H9 (cell line): ENCODE measurements at regions not wholly inside any gene's neighbourhood (a gene's known extent, or its start where the extent isn't known, plus 50 kb on each side); places are given as distances from the start of the nearest gene placed in this dataset.

Experiments
- DNase-seq: peaks from one replicate; pipeline ENCODE4 v3.0.0-alpha.2; 2017
- H2AFZ ChIP-seq: one replicate; pipeline ENCODE4 v1.6.1; 2013; ENCODE audit warnings: mild to moderate bottlenecking, low read length, control low read depth, moderate library complexity
- H2AK5ac ChIP-seq: 2 replicates; pipeline ENCODE4 v1.6.1; 2013; ENCODE audit warnings: low read length, control low read depth, mixed read lengths; ENCODE audit not compliant: insufficient read length
- H2BK120ac ChIP-seq: one replicate; pipeline ENCODE4 v1.6.1; 2013; ENCODE audit warnings: low read depth, mild to moderate bottlenecking, low read length, control low read depth, inconsistent platforms; ENCODE audit not compliant: poor library complexity, severe bottlenecking
- H2BK12ac ChIP-seq: 2 replicates; pipeline ENCODE4 v1.6.1; 2013; ENCODE audit warnings: low read length, control low read depth, mixed read lengths, low read depth; ENCODE audit not compliant: insufficient read length
- H2BK15ac ChIP-seq: 2 replicates; pipeline ENCODE4 v1.6.1; 2013; ENCODE audit warnings: low read depth, low read length, control low read depth
- H2BK20ac ChIP-seq: one replicate; pipeline ENCODE4 v1.6.1; 2013; ENCODE audit warnings: low read depth, mild to moderate bottlenecking, low read length, control low read depth, inconsistent platforms; ENCODE audit not compliant: poor library complexity, severe bottlenecking
- H2BK5ac ChIP-seq: 2 replicates; pipeline ENCODE4 v1.6.1; 2013; ENCODE audit warnings: low read length, control low read depth, mixed read lengths; ENCODE audit not compliant: insufficient read length
- H3K14ac ChIP-seq: 2 replicates; pipeline ENCODE4 v1.6.1; 2013; ENCODE audit warnings: low read length, control low read depth; ENCODE audit not compliant: insufficient read depth
- H3K18ac ChIP-seq: 2 replicates; pipeline ENCODE4 v1.6.1; 2013; ENCODE audit warnings: low read depth, mild to moderate bottlenecking, mixed read lengths, low read length, control low read depth; ENCODE audit not compliant: insufficient read length
- H3K23ac ChIP-seq: 2 replicates; pipeline ENCODE4 v1.6.1; 2013; ENCODE audit warnings: low read length, control low read depth, mixed read lengths, low read depth; ENCODE audit not compliant: insufficient read length
- H3K23me2 ChIP-seq: 2 replicates; pipeline ENCODE4 v1.6.1; 2013; ENCODE audit warnings: low read depth, mild to moderate bottlenecking, mixed read lengths, low read length, control low read depth; ENCODE audit not compliant: insufficient read length, poor library complexity, severe bottlenecking
- H3K27ac ChIP-seq: 2 replicates; pipeline ENCODE4 v1.5.1; 2013; ENCODE audit warnings: low read length, control low read depth, mixed read lengths, low read depth; ENCODE audit not compliant: insufficient read length
- H3K27me3 ChIP-seq: 2 replicates; pipeline ENCODE4 v1.6.1; 2013; ENCODE audit warnings: low read length, control low read depth, inconsistent platforms; ENCODE audit not compliant: insufficient read depth
- H3K4ac ChIP-seq: 2 replicates; pipeline ENCODE4 v1.6.1; 2013; ENCODE audit warnings: low read depth, mild to moderate bottlenecking, control low read depth, inconsistent platforms, low read length, moderate library complexity
- H3K4me1 ChIP-seq: 2 replicates; pipeline ENCODE4 v1.6.1; 2013; ENCODE audit warnings: low read length, control low read depth, inconsistent platforms; ENCODE audit not compliant: insufficient read depth
- H3K4me2 ChIP-seq: 2 replicates; pipeline ENCODE4 v1.6.1; 2013; ENCODE audit warnings: low read length, control low read depth, mixed read lengths; ENCODE audit not compliant: insufficient read length, insufficient read depth
- H3K56ac ChIP-seq: 2 replicates; pipeline ENCODE4 v1.6.1; 2013; ENCODE audit warnings: low read depth, mild to moderate bottlenecking, mixed read lengths, low read length, control low read depth; ENCODE audit not compliant: insufficient read length
- H3K79me1 ChIP-seq: 2 replicates; pipeline ENCODE4 v1.6.1; 2013; ENCODE audit warnings: low read depth, mild to moderate bottlenecking, moderate library complexity, low read length, control low read depth, inconsistent platforms; ENCODE audit not compliant: insufficient read depth, poor library complexity, severe bottlenecking
- H3K79me2 ChIP-seq: 2 replicates; pipeline ENCODE4 v1.6.1; 2013; ENCODE audit warnings: low read length, control low read depth, inconsistent platforms; ENCODE audit not compliant: insufficient read depth
- H3K9ac ChIP-seq: 2 replicates; pipeline ENCODE4 v1.6.1; 2013; ENCODE audit warnings: low read length, control low read depth, mixed read lengths; ENCODE audit not compliant: insufficient read length; ENCODE audit errors: extremely low read depth
- H3K9me3 ChIP-seq: one replicate; pipeline ENCODE4 v1.6.1; 2013; ENCODE audit warnings: low read depth, low read length, inconsistent platforms; ENCODE audit not compliant: control insufficient read depth
- H3T11ph ChIP-seq: one replicate; pipeline ENCODE4 v1.6.1; 2013; ENCODE audit warnings: mild to moderate bottlenecking, low read length, control low read depth, inconsistent platforms
- H4K20me1 ChIP-seq: one replicate; pipeline ENCODE4 v1.6.1; 2013; ENCODE audit not compliant: control insufficient read depth, insufficient read length, insufficient read depth
- H4K5ac ChIP-seq: 2 replicates; pipeline ENCODE4 v1.6.1; 2013; ENCODE audit warnings: low read depth, mild to moderate bottlenecking, mixed read lengths, low read length, control low read depth; ENCODE audit not compliant: insufficient read length
- H4K8ac ChIP-seq: replicated peaks from 2 replicates; pipeline ENCODE4 v1.6.1; 2013; ENCODE audit warnings: low read length, control low read depth, mixed read lengths, low read depth; ENCODE audit not compliant: insufficient read length
- H4K91ac ChIP-seq: 2 replicates; pipeline ENCODE4 v1.6.1; 2013; ENCODE audit warnings: low read depth, mild to moderate bottlenecking, moderate library complexity, mixed read lengths, low read length, control low read depth; ENCODE audit not compliant: insufficient read length
- H3K27ac Mint-ChIP-seq, 3 experiments: 2 replicates in 2 of 3; 3 replicates in 1 of 3; pipeline ENCODE4 v1.8.0; 2020 to 2021; ENCODE audit warnings: mixed read lengths in 3 of 3, mild to moderate bottlenecking in 1 of 3, moderate library complexity in 1 of 3
- H3K27me3 Mint-ChIP-seq: 2 replicates; pipeline ENCODE4 v1.8.0; 2021; ENCODE audit warnings: low read depth, mild to moderate bottlenecking, moderate library complexity, mixed read lengths
- H3K36me3 Mint-ChIP-seq, 3 experiments: 2 replicates in 2 of 3; 3 replicates in 1 of 3; pipeline ENCODE4 v1.8.0; 2020 to 2021; ENCODE audit warnings: low read depth in 3 of 3, mixed read lengths in 3 of 3; ENCODE audit not compliant: insufficient read depth in 1 of 3
- H3K4me1 Mint-ChIP-seq, 2 experiments: 2 replicates each; pipeline ENCODE4 v1.8.0; 2020; ENCODE audit warnings: mixed read lengths in 2 of 2
- H3K4me3 Mint-ChIP-seq, 2 experiments: 2 replicates in 1 of 2; 3 replicates in 1 of 2; pipeline ENCODE4 v1.8.0; 2020 to 2021; ENCODE audit warnings: mild to moderate bottlenecking in 2 of 2, mixed read lengths in 2 of 2, moderate library complexity in 1 of 2
- H3K9me3 Mint-ChIP-seq, 2 experiments: 2 replicates in 1 of 2; 3 replicates in 1 of 2; pipeline ENCODE4 v1.8.0; 2020; ENCODE audit warnings: mild to moderate bottlenecking in 2 of 2, mixed read lengths in 2 of 2, moderate library complexity in 1 of 2
- CTCF ChIP-seq: fragments of 200-600 bp; sonication (generic); conservative IDR thresholded peaks from 3 replicates; pipeline ENCODE4 v1.8.0; 2021; ENCODE audit warnings: antibody characterized with exemption, mild to moderate bottlenecking

- no peaks in the 10 kb centered on the region for H3K36me3 Mint-ChIP-seq
- no peak overlapping the region for H3K4me3 Mint-ChIP-seq
- Histone ChIP-seq H3K23ac (no peak overlapping the region), H4K91ac (no peak overlapping the region), H3K56ac (no peak overlapping the region), H2BK12ac (no peak overlapping the region), H2AK5ac (no peak overlapping the region), H3K4me2 (no peak overlapping the region), H3K27me3 (no peaks in the 10 kb centered on the region), H3K79me1 (no peaks in the 10 kb centered on the region), H3K9me3 (no peaks in the 10 kb centered on the region), H3K4ac (no peak overlapping the region), H3K79me2 (no peaks in the 10 kb centered on the region), H3K27ac (no peak overlapping the region), H3K4me1 (no peaks in the 10 kb centered on the region), H3K18ac (no peak overlapping the region), H2AFZ (no peak overlapping the region), H2BK20ac (no peak overlapping the region), H4K5ac (no peak overlapping the region), H3K9ac (no peak overlapping the region), H3T11ph (no peak overlapping the region), H2BK120ac (no peak overlapping the region), H4K20me1 (no peaks in the 10 kb centered on the region), H2BK15ac (no peak overlapping the region), H3K23me2 (no peaks in the 10 kb centered on the region), H2BK5ac (no peak overlapping the region), H4K8ac (no peak overlapping the region), H3K14ac (no peak overlapping the region)
- no peak for TF ChIP-seq CTCF
- H3K27me3 Mint-ChIP-seq = no peaks in the 10 kb centered on the region
- H3K9me3 Mint-ChIP-seq = no peaks in the 10 kb centered on the region
- DNase-seq = no peak
- peaks cover 6 to 8% of the 10 kb centered on the region in 2 experiments for H3K4me1 Mint-ChIP-seq
- H3K27ac Mint-ChIP-seq = no peak overlapping the region
Measured at GRCh38 chr7:17668122-17668521, 272.2 kb downstream of the SNX13 start.
